Peyer's patch (tissue), 4 donors: ENCODE measurements at regions not wholly inside any gene's neighbourhood (a gene's known extent, or its start where the extent isn't known, plus 50 kb on each side); places are given as distances from the start of the nearest gene placed in this dataset.

Experiments
- DNase-seq, 3 donors: peaks; one replicate each; pipeline ENCODE4 v3.0.0-alpha.2; 2017 to 2019
- H3K27ac ChIP-seq, 4 donors: fragments of 200-600 bp; sonication (generic); one replicate each; pipeline ENCODE4 v1.5.1; 2016 to 2019
- H3K27me3 ChIP-seq, 2 donors: fragments of 200-600 bp; sonication (generic); one replicate each; pipeline ENCODE4 v1.5.1; 2019
- H3K36me3 ChIP-seq, 3 donors: fragments of 200-600 bp; sonication (generic); one replicate each; pipeline ENCODE4 v1.5.1; 2016 to 2019
- H3K4me1 ChIP-seq, 4 donors: fragments of 200-600 bp; sonication (generic); one replicate each; pipeline ENCODE4 v1.5.1; 2016 to 2019
- H3K4me3 ChIP-seq, 4 donors: fragments of 200-600 bp; sonication (generic); 1 replicate in 3 of 4; 2 replicates in 1 of 4; pipeline ENCODE4 v1.5.1; 2016 to 2019; ENCODE audit warnings: mild to moderate bottlenecking in 1 of 4
- H3K9me3 ChIP-seq, 4 donors: fragments of 200-600 bp; sonication (generic); one replicate each; pipeline ENCODE4 v1.5.1; 2016 to 2019; ENCODE audit warnings: mild to moderate bottlenecking in 1 of 4
- POLR2A ChIP-seq, 2 donors: fragments of 450-650 bp; IDR thresholded peaks; one replicate each; pipeline ENCODE4 v1.5.1; 2017; ENCODE audit warnings: antibody characterized with exemption in 2 of 2, mild to moderate bottlenecking in 2 of 2, moderate library complexity in 2 of 2
- TF ChIP-seq, protein P1 (sequence below), 6 experiments: fragments of 450-650 bp in 4 of 6; fragments of 200-600 bp in 2 of 6; sonication (generic) in 1 of 6; IDR thresholded peaks; one replicate each; pipeline ENCODE4 v1.5.1; 2017 to 2019; ENCODE audit warnings: antibody characterized with exemption in 6 of 6, mild to moderate bottlenecking in 3 of 6, moderate library complexity in 1 of 6

DNA sequence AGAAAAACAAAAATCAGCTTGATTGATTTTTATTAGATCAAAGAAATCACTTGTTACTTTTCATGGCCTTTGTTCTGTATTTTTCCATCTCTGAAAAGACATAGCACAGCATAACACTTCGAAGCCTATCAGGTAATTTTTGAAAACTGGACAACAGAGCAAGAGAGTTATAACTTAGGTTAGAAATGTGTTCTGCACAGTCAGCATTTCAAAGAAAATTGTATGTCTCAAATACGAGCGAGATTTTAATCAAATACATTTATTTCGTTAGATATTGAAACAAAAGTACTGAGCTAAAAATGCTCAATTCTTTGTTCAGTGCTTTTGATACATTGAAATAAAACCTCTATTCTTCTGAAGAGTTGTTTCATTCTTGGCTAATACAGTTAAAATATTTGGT is 144.1 kb upstream of the SLC10A2 start:
- DNase-seq = no peak
- H3K27ac ChIP-seq = no peak overlapping the region
- no peak for TF ChIP-seq POLR2A (IDR thresholded peaks at IDR 0.05)
- TF ChIP-seq, protein P1, sequence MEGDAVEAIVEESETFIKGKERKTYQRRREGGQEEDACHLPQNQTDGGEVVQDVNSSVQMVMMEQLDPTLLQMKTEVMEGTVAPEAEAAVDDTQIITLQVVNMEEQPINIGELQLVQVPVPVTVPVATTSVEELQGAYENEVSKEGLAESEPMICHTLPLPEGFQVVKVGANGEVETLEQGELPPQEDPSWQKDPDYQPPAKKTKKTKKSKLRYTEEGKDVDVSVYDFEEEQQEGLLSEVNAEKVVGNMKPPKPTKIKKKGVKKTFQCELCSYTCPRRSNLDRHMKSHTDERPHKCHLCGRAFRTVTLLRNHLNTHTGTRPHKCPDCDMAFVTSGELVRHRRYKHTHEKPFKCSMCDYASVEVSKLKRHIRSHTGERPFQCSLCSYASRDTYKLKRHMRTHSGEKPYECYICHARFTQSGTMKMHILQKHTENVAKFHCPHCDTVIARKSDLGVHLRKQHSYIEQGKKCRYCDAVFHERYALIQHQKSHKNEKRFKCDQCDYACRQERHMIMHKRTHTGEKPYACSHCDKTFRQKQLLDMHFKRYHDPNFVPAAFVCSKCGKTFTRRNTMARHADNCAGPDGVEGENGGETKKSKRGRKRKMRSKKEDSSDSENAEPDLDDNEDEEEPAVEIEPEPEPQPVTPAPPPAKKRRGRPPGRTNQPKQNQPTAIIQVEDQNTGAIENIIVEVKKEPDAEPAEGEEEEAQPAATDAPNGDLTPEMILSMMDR (IDR thresholded peaks at IDR 0.05) = no peak

DNA sequence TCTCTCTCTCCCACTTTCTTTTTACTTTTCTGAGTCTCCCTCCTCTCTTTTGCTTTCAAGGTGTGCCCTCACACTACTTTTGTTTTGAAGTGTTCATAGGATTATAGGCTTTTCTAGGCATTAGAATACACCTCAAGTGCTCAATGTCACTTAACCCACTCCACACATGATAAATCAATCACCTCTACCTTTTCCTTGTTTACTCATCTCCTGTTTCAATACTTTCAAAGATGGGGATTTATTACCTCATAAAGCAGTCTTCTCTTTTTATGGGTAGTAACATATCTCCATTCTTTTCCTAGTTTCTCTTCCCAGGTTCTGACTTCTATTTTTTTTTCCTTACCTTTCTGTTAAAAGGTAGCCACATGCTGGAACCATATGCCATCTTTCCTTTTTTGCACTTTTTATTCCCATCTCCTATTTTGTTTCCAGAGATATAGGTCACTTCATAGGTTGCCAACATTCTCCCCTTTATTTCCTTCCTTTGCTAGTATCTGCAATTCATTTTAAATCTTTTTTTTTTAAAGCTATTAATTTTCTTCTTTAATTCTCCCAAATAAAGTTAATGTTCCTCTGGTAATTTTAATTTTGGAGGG is 137.6 kb upstream of the SLC10A2 start:
- Histone ChIP-seq H3K4me1 (no peaks in the 10 kb centered on the region), H3K27ac (no peak overlapping the region), H3K27me3 (no peaks in the 10 kb centered on the region), H3K4me3 (no peak overlapping the region), H3K9me3 (no peaks in the 10 kb centered on the region), H3K36me3 (no peaks in the 10 kb centered on the region)
- DNase-seq = no peak
- no peak for TF ChIP-seq POLR2A (IDR thresholded peaks at IDR 0.05)
- TF ChIP-seq, protein P1 (IDR thresholded peaks at IDR 0.05) = no peak

More for the DNA sequence above, 144.1 kb upstream of the SLC10A2 start:
- H3K9me3 ChIP-seq = no peaks in the 10 kb centered on the region
- H3K27me3 ChIP-seq = no peaks in the 10 kb centered on the region
- no peaks in the 10 kb centered on the region for H3K4me1 ChIP-seq
- no peak overlapping the region for H3K4me3 ChIP-seq
- H3K36me3 ChIP-seq = no peaks in the 10 kb centered on the region

DNA sequence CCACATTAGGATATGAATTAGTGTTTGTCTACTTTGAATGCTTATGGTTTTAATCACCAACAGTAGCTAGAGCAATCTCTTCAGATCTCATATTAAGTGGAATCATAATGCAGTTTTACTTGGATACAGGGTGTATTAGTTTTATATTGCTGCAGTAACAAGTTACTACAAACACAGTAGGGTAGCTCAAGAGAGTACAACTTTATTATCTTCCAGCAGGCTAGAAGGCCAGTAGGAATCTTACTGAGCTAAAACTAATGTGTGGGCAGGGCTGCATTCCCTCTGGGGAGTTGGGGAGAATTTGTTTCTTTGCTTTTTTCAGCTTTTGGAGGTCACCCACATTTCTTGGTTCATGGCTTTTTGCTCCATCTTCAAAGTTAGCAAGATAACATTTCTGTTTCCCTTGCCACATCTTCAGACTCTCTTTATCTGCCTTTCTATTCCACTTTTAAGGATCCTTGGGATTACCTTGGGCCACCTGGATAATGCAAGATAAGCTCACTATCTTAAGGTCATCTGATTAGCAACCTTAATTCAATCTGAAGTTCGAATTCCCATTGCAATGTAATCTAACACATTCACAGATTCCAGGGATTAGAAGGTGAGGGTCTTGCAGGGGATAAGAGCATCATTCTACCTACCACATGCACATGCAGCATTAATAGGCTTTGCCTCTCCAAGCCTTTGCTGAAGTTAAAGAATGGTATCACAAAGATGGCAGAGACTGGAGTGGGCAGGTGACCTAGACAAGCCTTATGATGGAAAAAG is 134.1 kb upstream of the SLC10A2 start:
- no peaks in the 10 kb centered on the region for H3K4me1 ChIP-seq
- no peak for TF ChIP-seq POLR2A (IDR thresholded peaks at IDR 0.05)
- TF ChIP-seq, protein P1 (IDR thresholded peaks at IDR 0.05) = no peak
- no peak overlapping the region for H3K4me3 ChIP-seq
- H3K27me3 ChIP-seq = no peaks in the 10 kb centered on the region
- H3K36me3 ChIP-seq = no peaks in the 10 kb centered on the region
- H3K27ac ChIP-seq = no peak overlapping the region
- no peak for DNase-seq
- H3K9me3 ChIP-seq = no peaks in the 10 kb centered on the region

DNA sequence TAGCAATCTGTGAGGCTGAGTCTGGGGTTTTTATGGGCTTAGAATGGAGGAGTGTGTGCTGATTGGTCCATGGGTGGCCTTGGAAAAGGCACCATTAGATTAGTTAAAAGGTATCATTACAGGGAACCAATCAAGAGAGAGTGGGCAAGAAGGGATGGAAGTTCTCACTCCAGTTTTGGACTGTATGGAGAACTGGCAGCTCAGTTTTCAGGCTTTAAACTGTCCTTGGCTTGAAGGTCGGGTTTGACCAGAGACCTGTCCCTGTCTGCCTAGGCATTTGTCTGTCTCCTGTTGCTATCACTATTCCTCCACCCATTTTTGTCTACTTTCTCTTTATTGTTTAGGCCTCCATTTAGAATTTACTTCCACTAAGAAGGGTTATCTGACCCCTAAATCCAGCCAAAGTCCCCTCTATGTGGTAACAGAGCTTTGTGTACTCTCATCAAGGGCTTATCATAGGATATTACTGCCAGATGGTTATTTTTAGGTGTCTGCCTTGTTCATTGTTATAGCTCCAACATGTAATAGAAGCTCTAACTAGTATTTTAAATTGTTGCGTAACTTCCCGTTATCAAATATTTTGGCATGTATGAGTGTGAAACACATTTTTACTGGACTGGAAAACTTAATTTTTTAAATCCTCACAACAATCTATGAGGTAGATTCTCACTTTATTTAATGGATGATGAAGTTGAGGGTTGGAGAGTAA is 133.3 kb upstream of the SLC10A2 start:
- DNase-seq = no peak
- no peak overlapping the region for H3K27ac ChIP-seq
- no peak overlapping the region for H3K4me3 ChIP-seq
- H3K27me3 ChIP-seq = no peaks in the 10 kb centered on the region
- TF ChIP-seq, protein P1 (IDR thresholded peaks at IDR 0.05) = no peak
- no peak for TF ChIP-seq POLR2A (IDR thresholded peaks at IDR 0.05)
- H3K4me1 ChIP-seq = no peaks in the 10 kb centered on the region
- no peaks in the 10 kb centered on the region for H3K9me3 ChIP-seq
- H3K36me3 ChIP-seq = no peaks in the 10 kb centered on the region

DNA sequence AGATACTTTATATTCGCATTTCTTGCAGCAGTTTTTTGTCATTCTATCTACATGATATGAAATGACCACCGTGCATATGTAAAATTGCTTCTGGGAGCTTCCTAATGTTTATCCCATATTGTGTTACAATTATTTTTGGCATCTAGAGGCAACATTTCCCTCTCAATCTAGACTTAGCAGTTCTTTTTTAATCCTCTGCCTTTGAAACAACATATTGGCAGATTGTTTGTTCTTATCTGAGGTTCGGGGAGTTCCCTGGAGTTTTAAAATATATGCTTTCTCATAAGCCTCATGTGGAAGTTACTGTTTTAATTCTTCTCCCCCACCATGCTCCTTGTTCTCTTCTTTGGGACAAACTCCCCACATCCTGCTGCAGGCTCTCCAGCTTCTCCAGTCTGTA is 130.1 kb upstream of the SLC10A2 start:
- TF ChIP-seq POLR2A (IDR thresholded peaks at IDR 0.05) = no peak
- TF ChIP-seq, protein P1 (IDR thresholded peaks at IDR 0.05) = no peak
- Histone ChIP-seq H3K27me3 (no peaks in the 10 kb centered on the region), H3K9me3 (no peaks in the 10 kb centered on the region), H3K36me3 (no peaks in the 10 kb centered on the region), H3K27ac (no peak overlapping the region), H3K4me3 (no peak overlapping the region), H3K4me1 (no peaks in the 10 kb centered on the region)
- no peak for DNase-seq
